Gastroesophageal sphincter (tissue), 4 donors: ENCODE measurements at regions not wholly inside any gene's neighbourhood (a gene's known extent, or its start where the extent isn't known, plus 50 kb on each side); places are given as distances from the start of the nearest gene placed in this dataset.

Experiments
- ATAC-seq: fragments of 150-250 bp; one replicate; pipeline ENCODE4 v1.9.1; 2016; ENCODE audit warnings: mild to moderate bottlenecking, moderate library complexity
- H3K27ac ChIP-seq, 4 donors: fragments of 200-600 bp; sonication (generic) in 3 of 4; 1 replicate in 3 of 4; 2 replicates in 1 of 4; pipeline ENCODE4 v1.5.1; 2016 to 2019
- H3K27me3 ChIP-seq: fragments of 200-600 bp; sonication (generic); one replicate; pipeline ENCODE4 v1.5.1; 2019
- H3K36me3 ChIP-seq, 2 donors: fragments of 200-600 bp; sonication (generic); one replicate each; pipeline ENCODE4 v1.5.1; 2019; ENCODE audit warnings: control low read depth in 1 of 2
- H3K4me1 ChIP-seq, 3 donors: fragments of 200-600 bp; sonication (generic); 1 replicate in 2 of 3; 2 replicates in 1 of 3; pipeline ENCODE4 v1.5.1; 2016 to 2019; ENCODE audit warnings: control low read depth in 2 of 3
- H3K4me3 ChIP-seq, 2 donors: fragments of 200-600 bp; sonication (generic); one replicate each; pipeline ENCODE4 v1.5.1; 2019; ENCODE audit warnings: mild to moderate bottlenecking in 1 of 2, moderate library complexity in 1 of 2
- H3K9me3 ChIP-seq, 3 donors: fragments of 200-600 bp; sonication (generic); one replicate each; pipeline ENCODE4 v1.5.1; 2017 to 2019; ENCODE audit warnings: control low read depth in 2 of 3
- CTCF ChIP-seq, 4 experiments: fragments of 200-600 bp in 2 of 4; fragments of 450-650 bp in 2 of 4; sonication (generic) in 1 of 4; IDR thresholded peaks; one replicate each; pipeline ENCODE4 v1.5.1; 2017 to 2019; ENCODE audit warnings: antibody characterized with exemption in 4 of 4, mild to moderate bottlenecking in 2 of 4, moderate library complexity in 2 of 4
- EP300 ChIP-seq: sonication (generic); formaldehyde crosslinking; IDR thresholded peaks from one replicate; pipeline ENCODE4 v1.6.1; 2017; ENCODE audit warnings: antibody characterized with exemption, mild to moderate bottlenecking
- POLR2A ChIP-seq, 2 donors: fragments of 450-650 bp; IDR thresholded peaks; one replicate each; pipeline ENCODE4 v1.6.1; 2017; ENCODE audit warnings: antibody characterized with exemption in 2 of 2, mild to moderate bottlenecking in 2 of 2, moderate library complexity in 1 of 2
- POLR2AphosphoS5 ChIP-seq: sonication (generic); formaldehyde crosslinking; IDR thresholded peaks from one replicate; pipeline ENCODE4 v1.6.1; 2017; ENCODE audit warnings: antibody characterized with exemption
- WGBS, 2 donors: methylation state at CpG; one replicate each; pipeline ENCODE4 v1.1.5; 2018; ENCODE audit warnings: low coverage in 1 of 2; 5-methylcytosine and 5-hydroxymethylcytosine counted together

- Histone ChIP-seq H3K4me3 (no peak overlapping the region), H3K36me3 (no peaks in the 10 kb centered on the region), H3K27ac (no peak overlapping the region), H3K27me3 (peaks cover 69% of the 10 kb centered on the region), H3K4me1 (no peaks in the 10 kb centered on the region), H3K9me3 (no peaks in the 10 kb centered on the region)
- no peak for TF ChIP-seq POLR2AphosphoS5
- 20 to 34% methylated on average over 2 to 3 of the region's 3 CpGs for WGBS, 2 donors
- ATAC-seq = no peak
Measured at GRCh38 chr5:2254406-2254805, 371.7 kb upstream of the IRX4 start.

DNA sequence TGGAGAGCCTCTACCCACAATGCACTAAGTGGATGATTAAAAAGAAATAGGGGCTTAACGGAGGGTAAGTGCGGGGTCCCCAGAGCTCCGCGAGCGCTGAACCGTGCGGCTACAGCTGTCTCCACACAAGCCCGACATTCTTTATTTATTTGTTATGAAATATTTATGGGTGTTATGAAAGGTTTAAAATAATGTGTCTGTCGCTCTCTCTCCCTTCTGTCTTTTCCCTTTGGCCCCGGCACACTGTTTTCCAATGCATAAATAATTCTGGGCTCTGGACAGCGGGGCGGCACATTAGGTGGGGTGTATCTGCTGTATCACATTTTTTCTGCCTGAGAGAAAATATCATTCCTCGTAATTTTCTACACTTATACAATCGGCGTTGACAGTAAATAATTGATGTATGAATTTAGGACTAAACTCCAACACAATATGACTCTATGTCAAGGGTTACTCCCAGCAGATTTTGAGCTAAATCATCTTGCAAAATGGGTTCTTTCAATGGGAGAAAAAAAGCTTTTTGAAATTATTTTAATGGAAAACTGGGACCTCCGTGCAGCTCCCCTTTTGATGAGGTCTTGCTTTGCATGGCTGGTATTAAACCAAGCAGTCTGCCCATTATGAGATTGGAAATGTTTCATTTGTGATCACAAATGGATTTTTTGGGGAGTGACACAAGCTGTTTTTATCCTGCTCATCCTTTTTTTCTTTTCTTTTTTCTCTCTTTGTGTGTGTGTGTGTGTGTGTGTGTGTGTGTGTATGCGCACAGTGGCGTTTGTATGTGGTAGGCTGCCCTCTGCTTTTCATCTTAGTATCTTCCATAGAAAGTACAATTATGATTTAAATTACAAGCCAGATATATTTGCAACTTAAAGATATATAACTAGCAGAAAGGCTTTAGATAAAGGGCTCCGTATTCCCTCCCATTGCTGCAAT lies 370.6 kb upstream of the IRX4 start:
- 54 to 59% methylated on average over 16 to 18 of the region's 19 CpGs for WGBS, 2 donors
- Histone ChIP-seq H3K27me3 (peaks cover 67% of the 10 kb centered on the region), H3K4me3 (no peak overlapping the region), H3K27ac (no peak overlapping the region), H3K4me1 (no peaks in the 10 kb centered on the region), H3K9me3 (no peaks in the 10 kb centered on the region), H3K36me3 (no peaks in the 10 kb centered on the region)
- no peak for TF ChIP-seq CTCF (IDR thresholded peaks at IDR 0.05)
- no peak for TF ChIP-seq POLR2A (IDR thresholded peaks at IDR 0.05)
- no peak for TF ChIP-seq EP300
- no peak for TF ChIP-seq POLR2AphosphoS5
- ATAC-seq = no peak

- Histone ChIP-seq H3K27ac (no peak overlapping the region), H3K4me3 (no peak overlapping the region), H3K9me3 (no peaks in the 10 kb centered on the region), H3K4me1 (no peaks in the 10 kb centered on the region), H3K36me3 (no peaks in the 10 kb centered on the region), H3K27me3 (peaks cover 54% of the 10 kb centered on the region)
- WGBS, 2 donors = no CpG with 5 or more reads among the region's 10 CpGs
- no peak for ATAC-seq
- TF ChIP-seq CTCF (IDR thresholded peaks at IDR 0.05) (no peak), POLR2A (IDR thresholded peaks at IDR 0.05) (no peak), EP300 (no peak), POLR2AphosphoS5 (no peak)
Measured at GRCh38 chr5:2251751-2252150, 369.0 kb upstream of the IRX4 start.

DNA sequence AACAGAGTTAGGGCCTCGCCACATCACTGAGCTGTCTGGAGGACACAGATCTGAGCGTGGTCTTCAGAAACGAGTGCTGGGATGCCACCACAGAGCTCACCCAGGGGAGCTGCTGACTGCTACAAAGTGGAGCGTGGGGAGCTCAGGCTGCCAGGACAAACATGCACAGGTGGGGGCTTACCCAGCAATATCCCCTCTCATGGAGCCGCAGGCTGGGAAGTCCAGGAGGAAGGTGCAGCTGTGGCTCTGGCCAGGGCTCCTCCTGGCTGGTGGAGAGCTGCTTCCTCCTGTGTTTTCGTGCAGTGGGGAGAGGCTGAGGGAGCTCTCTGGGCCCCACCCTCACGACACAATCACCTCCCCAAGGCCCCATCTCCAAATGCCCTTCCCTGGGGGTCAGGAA lies 368.6 kb upstream of the IRX4 start:
- Histone ChIP-seq H3K27ac (no peak overlapping the region), H3K4me1 (no peaks in the 10 kb centered on the region), H3K36me3 (no peaks in the 10 kb centered on the region), H3K27me3 (peaks cover 49% of the 10 kb centered on the region), H3K9me3 (no peaks in the 10 kb centered on the region), H3K4me3 (no peak overlapping the region)
- 69% methylated on average over 3 of the region's 7 CpGs; no CpG with 5 or more reads in 1 of the 2 donors for WGBS, 2 donors
- ATAC-seq = no peak
- no peak for TF ChIP-seq POLR2A (IDR thresholded peaks at IDR 0.05)
- no peak for TF ChIP-seq POLR2AphosphoS5
- TF ChIP-seq EP300 = no peak
- no peak for TF ChIP-seq CTCF (IDR thresholded peaks at IDR 0.05)

- H3K9me3 ChIP-seq = no peaks in the 10 kb centered on the region
- H3K27me3 ChIP-seq = peaks cover 43% of the 10 kb centered on the region
- H3K27ac ChIP-seq = no peak overlapping the region
- H3K4me3 ChIP-seq = no peak overlapping the region
- TF ChIP-seq POLR2A (IDR thresholded peaks at IDR 0.05) (no peak), CTCF (IDR thresholded peaks at IDR 0.05) (no peak), EP300 (no peak), POLR2AphosphoS5 (no peak)
- no peaks in the 10 kb centered on the region for H3K36me3 ChIP-seq
- 87 to 90% methylated on average over 2 to 8 of the region's 12 CpGs for WGBS, 2 donors
- no peaks in the 10 kb centered on the region for H3K4me1 ChIP-seq
- no peak for ATAC-seq
Measured at GRCh38 chr5:2250365-2250950, 367.7 kb upstream of the IRX4 start.
